A673 (cell line): ENCODE measurements at regions not wholly inside any gene's neighbourhood (a gene's known extent, or its start where the extent isn't known, plus 50 kb on each side); places are given as distances from the start of the nearest gene placed in this dataset.

Source experiments
- BruUV-seq: library from RNA; stranded (reverse); fragments of 400-500 nt; replicated peaks from 2 replicates; lab custom pipeline; 2021; lab: Mats Ljungman, UMichigan
- CTCF ChIA-PET: fragments of 300-600 bp; sonication (Branson Sonifier 250); formaldehyde crosslinking; loops from one replicate; lab custom pipeline; 2022; ENCODE audit warnings: antibody characterized with exemption; lab: Charles Lee
- POLR2A ChIA-PET: fragments of 300-600 bp; sonication (Branson Sonifier 250); formaldehyde crosslinking; loops from one replicate; lab custom pipeline; 2022; ENCODE audit warnings: antibody characterized with exemption; ENCODE audit not compliant: low non-redundant PET; lab: Charles Lee
- DNase-seq: peaks from one replicate; pipeline ENCODE4 v3.0.0-alpha.2; 2015; ENCODE audit warnings: low spot score
- H3K27ac ChIP-seq: fragments of 200-600 bp; sonication (generic); 2 replicates; pipeline ENCODE4 v1.5.1; 2016; ENCODE audit warnings: mixed run types, low read depth, mild to moderate bottlenecking, mixed read lengths, antibody characterized with exemption, low read length; ENCODE audit not compliant: poor library complexity, severe bottlenecking
- H3K27me3 ChIP-seq: fragments of 200-600 bp; sonication (generic); replicated peaks from 2 replicates; pipeline ENCODE4 v1.6.1; 2017; ENCODE audit warnings: mixed run types, low read depth, mild to moderate bottlenecking, mixed read lengths, antibody characterized with exemption, low read length; ENCODE audit not compliant: insufficient read depth, poor library complexity
- H3K36me3 ChIP-seq: fragments of 200-600 bp; sonication (generic); 2 replicates; pipeline ENCODE4 v1.6.1; 2016; ENCODE audit warnings: mixed run types, mild to moderate bottlenecking, mixed read lengths, antibody characterized with exemption, low read length; ENCODE audit not compliant: insufficient read depth, poor library complexity, severe bottlenecking
- H3K4me1 ChIP-seq: fragments of 200-600 bp; sonication (generic); 2 replicates; pipeline ENCODE4 v1.6.1; 2017; ENCODE audit warnings: mixed run types, mild to moderate bottlenecking, mixed read lengths, antibody characterized with exemption, low read length; ENCODE audit not compliant: insufficient read depth, poor library complexity, severe bottlenecking
- H3K4me3 ChIP-seq: fragments of 200-600 bp; sonication (generic); 2 replicates; pipeline ENCODE4 v1.5.1; 2016; ENCODE audit warnings: low read depth, mixed run types, mild to moderate bottlenecking, mixed read lengths, low read length; ENCODE audit not compliant: poor library complexity, severe bottlenecking
- H3K9me3 ChIP-seq: fragments of 200-600 bp; sonication (generic); 2 replicates; pipeline ENCODE4 v1.6.1; 2016; ENCODE audit warnings: mixed run types, low read depth, mild to moderate bottlenecking, mixed read lengths, antibody characterized with exemption, low read length; ENCODE audit not compliant: poor library complexity, severe bottlenecking
- CTCF ChIP-seq: fragments of 300-800, 200-600 bp; sonication (generic); conservative IDR thresholded peaks from 2 replicates; pipeline ENCODE4 v1.5.1; 2017; ENCODE audit warnings: low read depth, mild to moderate bottlenecking, antibody characterized with exemption, low read length, moderate library complexity, mixed read lengths
- EZH2 ChIP-seq: fragments of 200-600 bp; sonication (generic); IDR thresholded peaks from 2 replicates; pipeline ENCODE4 v1.6.1; 2017; ENCODE audit warnings: borderline replicate concordance, low read depth, mild to moderate bottlenecking, mixed read lengths, antibody characterized with exemption, low read length; ENCODE audit not compliant: poor library complexity, severe bottlenecking
- intact Hi-C: fragments of 100-400 bp; cut with micrococcal nuclease; formaldehyde crosslinking; loops from one replicate; pipeline ENCODE4 v1.10.0; 2022; ENCODE audit not compliant: unreplicated experiment

- ChIA-PET POLR2A (no interaction called here), CTCF (no interaction called here)
Measured at GRCh38 chr6:22808466-22808865, 239.1 kb downstream of the HDGFL1 start.

GRCh38 chr6:22809370-22809769 lies 240.0 kb downstream of the HDGFL1 start:
- TF ChIP-seq CTCF, result no peak
- no peak for TF ChIP-seq EZH2
- no peak for DNase-seq
- intact Hi-C loops, result no loop called here
- no peaks in the 10 kb centered on the region for H3K27me3 ChIP-seq
- CTCF ChIA-PET, result no interaction called here
- BruUV-seq, result no TSS peak
- H3K9me3 ChIP-seq, result no peaks in the 10 kb centered on the region
- POLR2A ChIA-PET, result no interaction called here
- no peak overlapping the region for H3K4me3 ChIP-seq
- H3K27ac ChIP-seq, result no peak overlapping the region
- H3K36me3 ChIP-seq, result no peaks in the 10 kb centered on the region
- H3K4me1 ChIP-seq, result no peaks in the 10 kb centered on the region

More at GRCh38 chr6:22808466-22808865, 239.1 kb downstream of the HDGFL1 start:
- H3K36me3 ChIP-seq, result no peaks in the 10 kb centered on the region
- H3K4me1 ChIP-seq, result no peaks in the 10 kb centered on the region
- no peak for DNase-seq
- no peak overlapping the region for H3K4me3 ChIP-seq
- H3K27ac ChIP-seq, result no peak overlapping the region
- no TSS peak for BruUV-seq
- intact Hi-C loops, result no loop called here
- no peaks in the 10 kb centered on the region for H3K9me3 ChIP-seq
- no peaks in the 10 kb centered on the region for H3K27me3 ChIP-seq
- no peak for TF ChIP-seq EZH2
- TF ChIP-seq CTCF, result no peak

- no peak for DNase-seq
- intact Hi-C loops, result no loop called here
- H3K27ac ChIP-seq, result no peak overlapping the region
- H3K36me3 ChIP-seq, result no peaks in the 10 kb centered on the region
- BruUV-seq, result no TSS peak
- POLR2A ChIA-PET, result no interaction called here
- H3K27me3 ChIP-seq, result no peaks in the 10 kb centered on the region
- no peak overlapping the region for H3K4me3 ChIP-seq
- CTCF ChIA-PET, result no interaction called here
- H3K9me3 ChIP-seq, result no peaks in the 10 kb centered on the region
- no peak for TF ChIP-seq EZH2
- no peak for TF ChIP-seq CTCF
- H3K4me1 ChIP-seq, result no peaks in the 10 kb centered on the region
Measured at GRCh38 chr6:22819209-22819608, 249.8 kb downstream of the HDGFL1 start.
